OCI-LY3 (cell line): ENCODE measurements at regions not wholly inside any gene's neighbourhood (a gene's known extent, or its start where the extent isn't known, plus 50 kb on each side); places are given as distances from the start of the nearest gene placed in this dataset.

Experiments
- H2AFZ ChIP-seq: fragments of 200-600, 300-600 bp; shearing (Covaris generic); 2 replicates; pipeline ENCODE4 v1.6.0; 2014; ENCODE audit warnings: antibody characterized with exemption, low read depth, low read length
- H3K27ac ChIP-seq: fragments of 200-600, 300-600 bp; sonication (generic); 2 replicates; pipeline ENCODE4 v1.5.1; 2014; ENCODE audit warnings: mild to moderate bottlenecking, low read length, moderate library complexity, mixed read lengths
- H3K27me3 ChIP-seq: fragments of 200-600, 300-600 bp; sonication (generic); 2 replicates; pipeline ENCODE4 v1.6.1; 2014; ENCODE audit warnings: low read depth, low read length, mixed read lengths
- H3K36me3 ChIP-seq: fragments of 200-600, 300-600 bp; sonication (generic); replicated peaks from 2 replicates; pipeline ENCODE3; 2014; ENCODE audit warnings: low read depth, low read length, mixed read lengths
- H3K4me1 ChIP-seq: fragments of 300-600, 200-600 bp; sonication (generic); 2 replicates; pipeline ENCODE4 v1.6.1; 2014; ENCODE audit warnings: low read length, mixed read lengths
- H3K4me2 ChIP-seq: fragments of 200-600, 300-600 bp; sonication (generic); 2 replicates; pipeline ENCODE4 v1.6.1; 2014; ENCODE audit warnings: low read length, mixed read lengths
- H3K4me3 ChIP-seq: fragments of 300-600, 200-600 bp; sonication (generic); 2 replicates; pipeline ENCODE4 v1.5.1; 2014; ENCODE audit warnings: antibody characterized with exemption, mild to moderate bottlenecking, low read length, moderate library complexity
- H3K79me2 ChIP-seq: fragments of 300-600, 200-600 bp; shearing (Covaris generic); 2 replicates; pipeline ENCODE4 v1.6.1; 2014; ENCODE audit warnings: mild to moderate bottlenecking, low read length, mixed read lengths
- H3K9ac ChIP-seq: fragments of 300-600, 200-600 bp; shearing (Covaris generic); 2 replicates; pipeline ENCODE4 v1.6.0; 2014; ENCODE audit warnings: mild to moderate bottlenecking, low read length, moderate library complexity
- H3K9me3 ChIP-seq: fragments of 200-600, 300-600 bp; shearing (Covaris generic); 2 replicates; pipeline ENCODE4 v1.6.1; 2014; ENCODE audit warnings: low read length, mixed read lengths; ENCODE audit not compliant: insufficient read depth
- H4K20me1 ChIP-seq: fragments of 200-600, 300-600 bp; sonication (generic); 2 replicates; pipeline ENCODE4 v1.6.1; 2016; ENCODE audit warnings: low read length, mixed read lengths; ENCODE audit not compliant: insufficient read depth
- EZH2phosphoT487 ChIP-seq: fragments of 200-600 bp; shearing (Covaris generic); IDR thresholded peaks from 2 replicates; pipeline ENCODE4 v1.6.1; 2018; ENCODE audit warnings: antibody characterized with exemption, mixed run types, low read depth
- TF ChIP-seq, protein P1 (sequence below): fragments of 200-600, 300-600 bp; sonication (generic); IDR thresholded peaks from 2 replicates; pipeline ENCODE4 v1.5.1; 2014; ENCODE audit warnings: antibody characterized with exemption, low read length, low read depth

DNA sequence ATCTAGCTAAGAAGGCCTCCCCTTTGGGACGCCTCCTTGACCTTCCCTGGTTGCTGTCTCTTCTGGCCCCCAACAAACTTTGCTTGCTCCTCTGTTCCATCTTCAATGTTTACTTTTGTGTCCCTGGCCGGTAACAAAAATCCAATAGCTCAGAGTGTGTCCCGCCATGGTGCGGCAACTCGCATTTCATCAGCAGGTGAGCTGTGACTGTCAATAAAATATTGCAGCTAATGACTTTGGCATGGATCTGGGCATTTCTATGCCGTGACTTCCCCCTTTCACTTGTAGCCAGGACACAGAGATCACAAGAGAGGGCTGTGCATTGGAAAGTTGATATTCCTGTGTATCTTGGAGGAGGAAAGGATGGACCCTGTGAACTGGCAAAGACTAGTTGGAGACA lies 317.6 kb downstream of the RPS24 start:
- H3K4me2 ChIP-seq, result no peak overlapping the region
- no peaks in the 10 kb centered on the region for H3K4me1 ChIP-seq
- no peak overlapping the region for H3K4me3 ChIP-seq
- no peaks in the 10 kb centered on the region for H3K9me3 ChIP-seq
- no peaks in the 10 kb centered on the region for H4K20me1 ChIP-seq
- no peaks in the 10 kb centered on the region for H3K27me3 ChIP-seq
- H3K79me2 ChIP-seq, result no peaks in the 10 kb centered on the region
- H3K9ac ChIP-seq, result no peak overlapping the region
- no peaks in the 10 kb centered on the region for H3K36me3 ChIP-seq
- no peak overlapping the region for H2AFZ ChIP-seq
- no peak overlapping the region for H3K27ac ChIP-seq
- TF ChIP-seq, protein P1, sequence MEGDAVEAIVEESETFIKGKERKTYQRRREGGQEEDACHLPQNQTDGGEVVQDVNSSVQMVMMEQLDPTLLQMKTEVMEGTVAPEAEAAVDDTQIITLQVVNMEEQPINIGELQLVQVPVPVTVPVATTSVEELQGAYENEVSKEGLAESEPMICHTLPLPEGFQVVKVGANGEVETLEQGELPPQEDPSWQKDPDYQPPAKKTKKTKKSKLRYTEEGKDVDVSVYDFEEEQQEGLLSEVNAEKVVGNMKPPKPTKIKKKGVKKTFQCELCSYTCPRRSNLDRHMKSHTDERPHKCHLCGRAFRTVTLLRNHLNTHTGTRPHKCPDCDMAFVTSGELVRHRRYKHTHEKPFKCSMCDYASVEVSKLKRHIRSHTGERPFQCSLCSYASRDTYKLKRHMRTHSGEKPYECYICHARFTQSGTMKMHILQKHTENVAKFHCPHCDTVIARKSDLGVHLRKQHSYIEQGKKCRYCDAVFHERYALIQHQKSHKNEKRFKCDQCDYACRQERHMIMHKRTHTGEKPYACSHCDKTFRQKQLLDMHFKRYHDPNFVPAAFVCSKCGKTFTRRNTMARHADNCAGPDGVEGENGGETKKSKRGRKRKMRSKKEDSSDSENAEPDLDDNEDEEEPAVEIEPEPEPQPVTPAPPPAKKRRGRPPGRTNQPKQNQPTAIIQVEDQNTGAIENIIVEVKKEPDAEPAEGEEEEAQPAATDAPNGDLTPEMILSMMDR, result no peak
- no peak for TF ChIP-seq EZH2phosphoT487

DNA sequence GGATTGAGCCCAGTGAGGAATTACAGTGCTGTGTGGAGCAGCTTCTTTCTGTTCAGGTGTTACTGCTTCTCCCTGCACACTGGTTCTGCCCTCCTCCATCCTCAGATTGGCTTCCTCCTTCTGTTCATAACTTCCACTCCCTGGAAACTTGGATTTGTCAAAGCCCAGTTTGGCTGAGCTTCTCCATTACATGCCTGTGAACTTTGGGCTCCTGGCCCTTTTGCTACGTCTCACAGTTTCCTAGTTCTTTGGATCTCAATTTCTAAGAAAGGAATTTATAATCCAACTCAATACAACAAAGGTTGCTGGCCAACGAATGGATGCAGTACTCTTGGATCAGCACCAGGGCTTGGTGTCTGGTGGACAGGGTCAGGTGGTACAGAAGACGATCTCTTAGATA lies 318.1 kb downstream of the RPS24 start:
- no peaks in the 10 kb centered on the region for H3K9me3 ChIP-seq
- H4K20me1 ChIP-seq, result no peaks in the 10 kb centered on the region
- no peak overlapping the region for H3K9ac ChIP-seq
- H3K36me3 ChIP-seq, result no peaks in the 10 kb centered on the region
- H3K4me3 ChIP-seq, result no peak overlapping the region
- no peak overlapping the region for H3K4me2 ChIP-seq
- H3K27ac ChIP-seq, result no peak overlapping the region
- H3K4me1 ChIP-seq, result no peaks in the 10 kb centered on the region
- no peak overlapping the region for H2AFZ ChIP-seq
- no peaks in the 10 kb centered on the region for H3K27me3 ChIP-seq
- H3K79me2 ChIP-seq, result no peaks in the 10 kb centered on the region
- no peak for TF ChIP-seq EZH2phosphoT487
- TF ChIP-seq, protein P1, result no peak

DNA sequence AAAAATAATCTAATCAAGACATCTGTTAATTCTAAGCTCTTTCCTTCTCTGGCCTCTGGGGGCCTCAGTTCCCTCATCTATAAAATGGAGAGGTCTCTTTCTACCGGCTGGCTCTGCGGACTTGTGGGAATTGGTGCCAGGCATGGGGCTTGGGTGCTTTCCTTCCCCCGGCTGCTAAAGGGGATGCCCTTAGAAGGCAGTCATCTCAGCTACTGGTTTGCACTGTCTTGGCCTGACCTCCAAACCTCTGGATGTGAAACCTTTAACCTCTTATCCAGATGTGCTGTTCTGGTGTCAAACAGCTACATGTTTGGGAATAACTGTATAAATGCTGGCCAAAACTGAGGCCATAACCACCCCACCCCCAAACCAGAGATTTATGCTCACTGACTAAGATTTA lies 320.0 kb downstream of the RPS24 start:
- Histone ChIP-seq H3K4me2 (no peak overlapping the region), H3K36me3 (no peaks in the 10 kb centered on the region), H3K4me3 (no peak overlapping the region), H2AFZ (no peak overlapping the region), H3K79me2 (no peaks in the 10 kb centered on the region), H3K9ac (no peak overlapping the region), H3K27me3 (no peaks in the 10 kb centered on the region), H4K20me1 (no peaks in the 10 kb centered on the region), H3K9me3 (no peaks in the 10 kb centered on the region), H3K4me1 (no peaks in the 10 kb centered on the region), H3K27ac (no peak overlapping the region)
- TF ChIP-seq, protein P1, result no peak
- TF ChIP-seq EZH2phosphoT487, result no peak

DNA sequence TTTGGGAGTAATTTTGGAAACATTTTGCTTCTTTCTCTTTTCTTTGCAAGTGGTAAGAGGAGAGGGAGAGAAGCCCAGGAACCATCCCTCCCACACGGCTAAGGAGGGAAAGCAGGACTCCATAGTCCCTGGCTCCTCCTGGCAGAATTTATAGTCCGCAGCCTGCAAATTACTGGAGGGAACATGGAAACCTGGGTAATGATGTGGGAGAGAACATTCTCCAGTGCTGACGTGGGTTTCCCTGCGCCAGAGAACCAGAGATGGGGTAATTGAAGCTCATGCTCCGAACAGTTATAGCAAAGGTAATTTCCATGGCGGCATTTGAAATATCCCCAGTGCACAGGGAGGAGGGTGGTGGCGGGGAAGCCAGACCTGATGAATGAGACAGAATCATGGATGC lies 320.4 kb downstream of the RPS24 start:
- no peaks in the 10 kb centered on the region for H3K79me2 ChIP-seq
- no peaks in the 10 kb centered on the region for H3K9me3 ChIP-seq
- H4K20me1 ChIP-seq, result no peaks in the 10 kb centered on the region
- H3K36me3 ChIP-seq, result no peaks in the 10 kb centered on the region
- no peak for TF ChIP-seq EZH2phosphoT487
- TF ChIP-seq, protein P1, result no peak
- H3K27ac ChIP-seq, result no peak overlapping the region
- no peak overlapping the region for H3K4me3 ChIP-seq
- no peaks in the 10 kb centered on the region for H3K4me1 ChIP-seq
- H2AFZ ChIP-seq, result no peak overlapping the region
- no peaks in the 10 kb centered on the region for H3K27me3 ChIP-seq
- no peak overlapping the region for H3K4me2 ChIP-seq
- no peak overlapping the region for H3K9ac ChIP-seq
